ENCODE measurements at regions not wholly inside any gene's neighbourhood (a gene's known extent, or its start where the extent isn't known, plus 50 kb on each side); places are given as distances from the start of the nearest gene placed in this dataset.

- no peak overlapping the region for H3K27ac Mint-ChIP-seq
- H3K4me3 ChIP-seq (ENCODE audit: control extremely low read depth in 1 of 5, extremely low read depth in 1 of 5, insufficient read depth in 1 of 5, low read depth in 2 of 5, low read length in 4 of 5), result no peak overlapping the region
- peaks cover 0 to 3% (median 0%) of the 10 kb centered on the region in 3 donors for H3K9me3 ChIP-seq (ENCODE audit: control extremely low read depth in 1 of 3, control insufficient read depth in 2 of 3, insufficient read depth in 1 of 3, low read length in 2 of 3)
- intact Hi-C loops (cut with micrococcal nuclease), result no loop called here
- H3K27me3 ChIP-seq (replicated peaks in 1 of 4; ENCODE audit: control extremely low read depth in 1 of 4, control insufficient read depth in 3 of 4, insufficient read depth in 4 of 4, low read length in 3 of 4), result peaks cover 0 to 3% (median 0%) of the 10 kb centered on the region in 4 experiments
- no peaks in the 10 kb centered on the region for H3K4me1 Mint-ChIP-seq
- no peak overlapping the region for H3K27ac ChIP-seq (ENCODE audit: low read length in 2 of 2)
- ChIA-PET POLR2A (no interaction called here), CTCF (no interaction called here)
- DNase-seq (no peak), ATAC-seq (ENCODE audit: low read depth) (no peak)
- TF ChIP-seq CTCF (IDR thresholded peaks at IDR 0.05) (no peak), EZH2 (IDR thresholded peaks at IDR 0.05; ENCODE audit: borderline replicate concordance, insufficient read depth, low read depth, low read length, poor library complexity, severe bottlenecking) (no peak)
- H3K27me3 Mint-ChIP-seq, result no peaks in the 10 kb centered on the region
- no peaks in the 10 kb centered on the region for H4K20me1 ChIP-seq (ENCODE audit: control insufficient read depth, insufficient read depth, low read length, poor library complexity, severe bottlenecking)
- no peak overlapping the region for H3K4me2 ChIP-seq (replicated peaks; ENCODE audit: low read depth, low read length, poor library complexity, severe bottlenecking)
- no peaks in the 10 kb centered on the region for H3K4me1 ChIP-seq (ENCODE audit: control insufficient read depth in 2 of 2, insufficient read depth in 2 of 2, low read length in 2 of 2)
- H3K79me2 ChIP-seq (ENCODE audit: control insufficient read depth, insufficient read depth, low read length), result no peaks in the 10 kb centered on the region
- H3K9me3 Mint-ChIP-seq (ENCODE audit: insufficient read depth), result peaks cover 9% of the 10 kb centered on the region
- H3K36me3 ChIP-seq (replicated peaks in 1 of 2; ENCODE audit: control extremely low read depth in 1 of 2, control insufficient read depth in 1 of 2, extremely low read depth in 1 of 2, insufficient read depth in 2 of 2, low read length in 1 of 2), result no peaks in the 10 kb centered on the region
- H3K9ac ChIP-seq (ENCODE audit: low read length), result no peak overlapping the region
- H3K4me3 Mint-ChIP-seq, result no peak overlapping the region
- H2AFZ ChIP-seq (ENCODE audit: insufficient read depth, low read depth, low read length, poor library complexity, severe bottlenecking), result no peak overlapping the region
Measured at GRCh38 chr6:165735065-165735464, 72.0 kb upstream of the PDE10A start.

- peaks cover 9% of the 10 kb centered on the region for H3K9me3 Mint-ChIP-seq (ENCODE audit: insufficient read depth)
- no peak overlapping the region for H3K4me2 ChIP-seq (replicated peaks; ENCODE audit: low read depth, low read length, poor library complexity, severe bottlenecking)
- H3K27me3 ChIP-seq (replicated peaks in 1 of 4; ENCODE audit: control extremely low read depth in 1 of 4, control insufficient read depth in 3 of 4, insufficient read depth in 4 of 4, low read length in 3 of 4), result peaks cover 0 to 3% (median 0%) of the 10 kb centered on the region in 4 experiments
- intact Hi-C loops (cut with micrococcal nuclease), result no loop called here
- H4K20me1 ChIP-seq (ENCODE audit: control insufficient read depth, insufficient read depth, low read length, poor library complexity, severe bottlenecking), result no peaks in the 10 kb centered on the region
- DNase-seq (no peak), ATAC-seq (ENCODE audit: low read depth) (no peak)
- H3K9me3 ChIP-seq (ENCODE audit: control extremely low read depth in 1 of 3, control insufficient read depth in 2 of 3, insufficient read depth in 1 of 3, low read length in 2 of 3), result peaks cover 0 to 3% (median 0%) of the 10 kb centered on the region in 3 donors
- CTCF ChIA-PET, result no interaction called here
- no peak overlapping the region for H3K4me3 ChIP-seq (ENCODE audit: control extremely low read depth in 1 of 5, extremely low read depth in 1 of 5, insufficient read depth in 1 of 5, low read depth in 2 of 5, low read length in 4 of 5)
- H3K36me3 ChIP-seq (replicated peaks in 1 of 2; ENCODE audit: control extremely low read depth in 1 of 2, control insufficient read depth in 1 of 2, extremely low read depth in 1 of 2, insufficient read depth in 2 of 2, low read length in 1 of 2), result no peaks in the 10 kb centered on the region
- no peaks in the 10 kb centered on the region for H3K79me2 ChIP-seq (ENCODE audit: control insufficient read depth, insufficient read depth, low read length)
- POLR2A ChIA-PET, result no interaction called here
- no peak overlapping the region for H3K27ac ChIP-seq (ENCODE audit: low read length in 2 of 2)
- no CpG with 5 or more reads among the region's 1 CpG for WGBS (ENCODE audit: insufficient coverage)
- TF ChIP-seq EZH2 (IDR thresholded peaks at IDR 0.05; ENCODE audit: borderline replicate concordance, insufficient read depth, low read depth, low read length, poor library complexity, severe bottlenecking), result no peak
- TF ChIP-seq CTCF (IDR thresholded peaks at IDR 0.05), result no peak
- no peak overlapping the region for H3K4me3 Mint-ChIP-seq
- no peak overlapping the region for H3K27ac Mint-ChIP-seq
- H3K4me1 ChIP-seq (ENCODE audit: control insufficient read depth in 2 of 2, insufficient read depth in 2 of 2, low read length in 2 of 2), result no peaks in the 10 kb centered on the region
- H2AFZ ChIP-seq (ENCODE audit: insufficient read depth, low read depth, low read length, poor library complexity, severe bottlenecking), result no peak overlapping the region
- no peaks in the 10 kb centered on the region for H3K27me3 Mint-ChIP-seq
- H3K4me1 Mint-ChIP-seq, result no peaks in the 10 kb centered on the region
- no peak overlapping the region for H3K9ac ChIP-seq (ENCODE audit: low read length)
Measured at GRCh38 chr6:165733489-165733791, 70.4 kb upstream of the PDE10A start.

Data from B cell (primary cell).